Fibroblast of lung (primary cell): ENCODE measurements at regions not wholly inside any gene's neighbourhood (a gene's known extent, or its start where the extent isn't known, plus 50 kb on each side); places are given as distances from the start of the nearest gene placed in this dataset.

Source experiments
- CTCF ChIP-seq, 2 donors: IDR thresholded peaks in 1 of 2; conservative IDR thresholded peaks in 1 of 2; 1 replicate in 1 of 2; 2 replicates in 1 of 2; pipeline ENCODE4 v1.5.1; 2011 to 2012; ENCODE audit warnings: low read length in 2 of 2, control low read depth in 1 of 2, inconsistent platforms in 1 of 2, low read depth in 1 of 2, mild to moderate bottlenecking in 1 of 2
- EZH2 ChIP-seq: IDR thresholded peaks from 2 replicates; pipeline ENCODE4 v1.5.1; 2012; ENCODE audit warnings: low read length, control low read depth, mild to moderate bottlenecking; ENCODE audit errors: missing control alignments

- TF ChIP-seq CTCF (conservative IDR thresholded peaks at IDR 0.05 in 1 of 2, IDR thresholded peaks at IDR 0.05 in 1 of 2; ENCODE audit: low read depth in 1 of 2, low read length in 2 of 2) (no peak), EZH2 (no peak)
Observed at GRCh38 chr1:209443975-209444651, 139.4 kb upstream of the CAMK1G start.
